ENCODE measurements at regions not wholly inside any gene's neighbourhood (a gene's known extent, or its start where the extent isn't known, plus 50 kb on each side); places are given as distances from the start of the nearest gene placed in this dataset.

DNA sequence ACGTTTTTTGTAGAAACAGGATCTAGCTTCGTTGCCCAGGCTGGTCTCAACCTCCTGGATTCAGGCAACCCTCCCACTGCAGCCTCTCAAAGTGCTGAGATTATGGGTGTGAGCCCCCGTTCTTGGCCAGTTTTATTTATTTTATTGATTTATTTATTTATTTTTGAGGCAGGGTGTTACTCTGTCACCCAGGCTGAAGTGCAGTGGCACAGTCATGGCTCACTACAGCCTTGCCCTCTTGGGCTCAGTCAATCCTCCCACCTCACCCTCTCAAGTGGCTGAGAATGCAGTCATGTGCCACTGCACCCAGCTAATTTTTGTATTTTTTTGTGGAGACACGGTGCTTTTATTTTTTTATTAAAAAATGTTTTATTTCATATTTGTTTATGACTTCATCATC, 79.9 kb upstream of the ATF7IP2 start:
- Histone ChIP-seq H2AFZ (ENCODE audit: low read depth, low read length) (no peak overlapping the region), H3K79me2 (ENCODE audit: low read length) (no peaks in the 10 kb centered on the region)

DNA sequence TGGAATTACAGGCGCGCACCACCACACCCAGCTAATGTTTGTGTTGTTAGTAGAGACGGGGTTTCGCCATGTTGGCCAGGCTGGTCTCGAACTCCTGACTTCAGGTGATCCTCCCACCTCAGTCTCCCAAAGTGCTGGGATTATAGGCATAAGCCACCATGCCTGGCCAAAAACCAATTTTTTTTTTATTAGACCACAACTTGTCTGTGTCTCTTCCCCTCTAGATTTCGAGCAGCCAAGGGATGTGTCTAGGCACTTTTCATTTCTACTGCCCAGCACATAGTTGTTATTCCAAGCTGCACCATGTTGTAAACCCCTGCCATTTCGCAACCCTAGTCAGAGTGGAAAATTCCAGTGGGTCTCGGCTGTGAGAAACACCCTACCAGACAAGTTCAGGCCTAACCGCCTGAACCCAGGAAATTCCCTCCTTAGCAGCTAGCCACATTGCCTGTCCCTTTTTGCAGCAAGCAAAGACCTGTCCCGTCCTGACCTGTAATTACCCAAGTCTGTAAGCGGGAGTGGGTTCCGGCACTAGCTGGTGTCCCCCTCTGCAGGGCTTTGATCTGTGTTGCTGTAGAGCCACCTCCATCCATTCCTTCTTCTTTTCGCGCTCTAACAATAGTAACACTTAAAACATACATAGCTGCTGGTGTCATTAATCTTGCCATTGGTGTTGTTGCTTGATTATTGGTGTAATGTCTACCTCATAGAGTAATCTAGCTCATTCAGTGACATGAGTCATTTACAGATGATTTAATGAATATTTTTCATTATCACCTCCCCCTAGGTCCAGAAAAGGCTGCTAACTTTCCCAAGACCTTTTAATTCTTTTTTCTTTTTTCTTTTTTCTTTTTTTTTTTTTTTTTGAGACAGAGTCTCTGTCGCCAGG, 77.3 kb upstream of the ATF7IP2 start:
- peaks cover 18% of the 10 kb centered on the region for H3K4me1 ChIP-seq (ENCODE audit: low read length)
- no peak overlapping the region for H3K4me3 ChIP-seq (ENCODE audit: low read length)
- H3K79me2 ChIP-seq (ENCODE audit: low read length) = no peaks in the 10 kb centered on the region
- no peaks in the 10 kb centered on the region for H3K27me3 ChIP-seq (ENCODE audit: low read depth, low read length)
- H4K20me1 ChIP-seq (ENCODE audit: insufficient read depth, low read length) = no peaks in the 10 kb centered on the region
- TF ChIP-seq, protein P1, sequence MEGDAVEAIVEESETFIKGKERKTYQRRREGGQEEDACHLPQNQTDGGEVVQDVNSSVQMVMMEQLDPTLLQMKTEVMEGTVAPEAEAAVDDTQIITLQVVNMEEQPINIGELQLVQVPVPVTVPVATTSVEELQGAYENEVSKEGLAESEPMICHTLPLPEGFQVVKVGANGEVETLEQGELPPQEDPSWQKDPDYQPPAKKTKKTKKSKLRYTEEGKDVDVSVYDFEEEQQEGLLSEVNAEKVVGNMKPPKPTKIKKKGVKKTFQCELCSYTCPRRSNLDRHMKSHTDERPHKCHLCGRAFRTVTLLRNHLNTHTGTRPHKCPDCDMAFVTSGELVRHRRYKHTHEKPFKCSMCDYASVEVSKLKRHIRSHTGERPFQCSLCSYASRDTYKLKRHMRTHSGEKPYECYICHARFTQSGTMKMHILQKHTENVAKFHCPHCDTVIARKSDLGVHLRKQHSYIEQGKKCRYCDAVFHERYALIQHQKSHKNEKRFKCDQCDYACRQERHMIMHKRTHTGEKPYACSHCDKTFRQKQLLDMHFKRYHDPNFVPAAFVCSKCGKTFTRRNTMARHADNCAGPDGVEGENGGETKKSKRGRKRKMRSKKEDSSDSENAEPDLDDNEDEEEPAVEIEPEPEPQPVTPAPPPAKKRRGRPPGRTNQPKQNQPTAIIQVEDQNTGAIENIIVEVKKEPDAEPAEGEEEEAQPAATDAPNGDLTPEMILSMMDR (IDR thresholded peaks at IDR 0.05; ENCODE audit: low read depth, low read length) = no peak
- TF ChIP-seq EZH2phosphoT487 (IDR thresholded peaks at IDR 0.05; ENCODE audit: low read depth) = no peak
- no peak overlapping the region for H2AFZ ChIP-seq (ENCODE audit: low read depth, low read length)
- H3K36me3 ChIP-seq (replicated peaks; ENCODE audit: low read depth, low read length) = no peaks in the 10 kb centered on the region
- no peak overlapping the region for H3K9ac ChIP-seq (ENCODE audit: low read length)
- no peaks in the 10 kb centered on the region for H3K9me3 ChIP-seq (ENCODE audit: insufficient read depth, low read length)
- H3K27ac ChIP-seq (ENCODE audit: low read length) = no peak overlapping the region
- H3K4me2 ChIP-seq (ENCODE audit: low read length) = no peak overlapping the region

More for the DNA sequence above, 79.9 kb upstream of the ATF7IP2 start:
- Histone ChIP-seq H3K27me3 (ENCODE audit: low read depth, low read length) (no peaks in the 10 kb centered on the region), H3K9me3 (ENCODE audit: insufficient read depth, low read length) (no peaks in the 10 kb centered on the region), H4K20me1 (ENCODE audit: insufficient read depth, low read length) (no peaks in the 10 kb centered on the region), H3K4me1 (ENCODE audit: low read length) (no peaks in the 10 kb centered on the region), H3K4me2 (ENCODE audit: low read length) (no peak overlapping the region), H3K27ac (ENCODE audit: low read length) (no peak overlapping the region), H3K36me3 (replicated peaks; ENCODE audit: low read depth, low read length) (no peaks in the 10 kb centered on the region), H3K4me3 (ENCODE audit: low read length) (no peak overlapping the region), H3K9ac (ENCODE audit: low read length) (no peak overlapping the region)
- no peak for TF ChIP-seq EZH2phosphoT487 (IDR thresholded peaks at IDR 0.05; ENCODE audit: low read depth)
- TF ChIP-seq, protein P1 (IDR thresholded peaks at IDR 0.05; ENCODE audit: low read depth, low read length) = no peak

DNA sequence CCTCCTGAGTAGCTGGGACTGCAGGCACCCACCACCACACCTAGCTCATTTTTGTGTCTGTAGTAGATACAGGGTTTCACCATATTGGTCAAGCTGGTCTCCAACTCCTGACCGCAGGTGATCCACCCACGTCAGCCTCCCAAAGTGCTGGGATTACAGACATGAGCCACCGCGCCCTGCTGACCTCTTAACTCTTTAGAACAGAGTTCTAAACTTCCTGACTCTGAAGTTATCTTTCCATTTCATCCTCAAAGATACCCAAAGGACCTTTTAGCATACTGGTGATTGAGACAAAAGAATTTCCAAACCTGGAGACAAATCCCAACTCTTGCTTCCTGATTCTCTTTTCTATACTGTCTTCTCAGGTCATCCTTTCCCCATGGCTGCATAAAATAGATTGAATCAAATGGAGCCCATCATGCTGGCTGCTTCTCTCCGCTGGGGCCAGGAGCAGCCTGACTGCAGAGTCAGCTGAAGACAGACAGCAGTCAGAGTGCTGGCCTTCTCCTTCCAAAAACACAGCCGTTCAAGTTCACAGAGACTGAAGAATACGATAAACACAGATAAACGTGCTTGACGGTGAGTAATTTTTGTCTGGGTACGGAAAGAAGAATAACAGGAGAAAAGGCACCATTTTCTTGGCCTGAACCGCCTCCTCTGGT, 76.5 kb upstream of the ATF7IP2 start:
- no peak for TF ChIP-seq EZH2phosphoT487 (IDR thresholded peaks at IDR 0.05; ENCODE audit: low read depth)
- TF ChIP-seq, protein P1 (IDR thresholded peaks at IDR 0.05; ENCODE audit: low read depth, low read length) = no peak
- Histone ChIP-seq H3K4me2 (ENCODE audit: low read length) (no peak overlapping the region), H3K4me1 (ENCODE audit: low read length) (peaks cover 19% of the 10 kb centered on the region), H2AFZ (ENCODE audit: low read depth, low read length) (no peak overlapping the region), H3K27ac (ENCODE audit: low read length) (no peak overlapping the region), H3K9ac (ENCODE audit: low read length) (no peak overlapping the region), H3K36me3 (replicated peaks; ENCODE audit: low read depth, low read length) (no peaks in the 10 kb centered on the region), H3K4me3 (ENCODE audit: low read length) (no peak overlapping the region), H4K20me1 (ENCODE audit: insufficient read depth, low read length) (no peaks in the 10 kb centered on the region), H3K9me3 (ENCODE audit: insufficient read depth, low read length) (no peaks in the 10 kb centered on the region), H3K27me3 (ENCODE audit: low read depth, low read length) (no peaks in the 10 kb centered on the region), H3K79me2 (ENCODE audit: low read length) (no peaks in the 10 kb centered on the region)

DNA sequence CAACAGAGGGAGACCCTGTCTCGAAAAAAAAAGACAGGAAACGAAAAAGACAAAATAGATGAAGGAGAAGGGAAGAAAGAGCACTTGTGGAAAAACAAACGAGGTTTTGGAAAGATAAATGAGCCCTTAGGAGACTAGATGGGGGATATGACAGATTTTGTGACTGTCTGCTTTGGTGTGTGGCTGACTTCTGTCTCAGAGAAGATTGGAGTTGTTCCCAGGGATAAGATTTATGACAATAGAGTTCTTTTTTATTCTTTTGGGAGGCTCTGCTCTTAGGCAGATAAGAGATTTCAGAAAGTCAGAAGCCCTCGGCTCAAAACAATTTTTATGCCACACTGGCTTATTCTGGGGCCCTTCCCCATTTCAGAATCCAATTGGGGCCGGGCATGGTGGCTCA, 73.9 kb upstream of the ATF7IP2 start:
- no peak overlapping the region; the same call in 1 of the 2 replicates for H2AFZ ChIP-seq (ENCODE audit: low read depth, low read length)
- H4K20me1 ChIP-seq (ENCODE audit: insufficient read depth, low read length) = no peaks in the 10 kb centered on the region
- H3K79me2 ChIP-seq (ENCODE audit: low read length) = no peaks in the 10 kb centered on the region
- no peak for TF ChIP-seq EZH2phosphoT487 (IDR thresholded peaks at IDR 0.05; ENCODE audit: low read depth)
- TF ChIP-seq, protein P1 (IDR thresholded peaks at IDR 0.05; ENCODE audit: low read depth, low read length) = no peak
- no peaks in the 10 kb centered on the region for H3K27me3 ChIP-seq (ENCODE audit: low read depth, low read length)
- no peaks in the 10 kb centered on the region for H3K9me3 ChIP-seq (ENCODE audit: insufficient read depth, low read length)
- no peaks in the 10 kb centered on the region for H3K36me3 ChIP-seq (replicated peaks; ENCODE audit: low read depth, low read length)
- H3K27ac ChIP-seq (ENCODE audit: low read length) = no peak overlapping the region
- no peak overlapping the region for H3K4me3 ChIP-seq (ENCODE audit: low read length)
- no peak overlapping the region for H3K4me2 ChIP-seq (ENCODE audit: low read length)
- H3K9ac ChIP-seq (ENCODE audit: low read length) = no peak overlapping the region
- peaks cover 22% of the 10 kb centered on the region for H3K4me1 ChIP-seq (ENCODE audit: low read length)
